Endothelial cell of umbilical vein (primary cell): ENCODE measurements at regions not wholly inside any gene's neighbourhood (a gene's known extent, or its start where the extent isn't known, plus 50 kb on each side); places are given as distances from the start of the nearest gene placed in this dataset.

ENCODE experiments used
- BruUV-seq: library from RNA; stranded (reverse); fragments of 400-500 nt; replicated peaks from 2 replicates; lab custom pipeline; 2021; lab: Mats Ljungman, UMichigan
- CTCF ChIA-PET: fragments of 300-600, 350-600 bp; sonication (Branson Sonifier 250); formaldehyde crosslinking; loops from one replicate; lab custom pipeline; 2021; ENCODE audit warnings: antibody characterized with exemption, inconsistent platforms; lab: Charles Lee
- POLR2A ChIA-PET: fragments of 300-600, 350-600 bp; sonication (Branson Sonifier 250); formaldehyde crosslinking; loops from one replicate; lab custom pipeline; 2021; ENCODE audit warnings: antibody characterized with exemption, inconsistent platforms; lab: Charles Lee
- DNase-seq: peaks from one replicate; pipeline ENCODE4 v3.0.0-alpha.2; 2011; ENCODE audit warnings: low read depth, low spot score
- FAIRE-seq: peaks from 2 replicates; lab custom pipeline; 2011; peaks lifted over from hg19 to GRCh38; lab: Jason Lieb, UNC
- H2AFZ ChIP-seq: 2 replicates; pipeline ENCODE4 v1.6.0; 2012; ENCODE audit warnings: low read depth, low read length, control low read depth, inconsistent platforms
- H3K27ac ChIP-seq: 2 replicates; pipeline ENCODE4 v1.5.1; 2011; ENCODE audit warnings: low read depth, mild to moderate bottlenecking, control low read depth, low read length, moderate library complexity; ENCODE audit not compliant: insufficient read depth
- H3K27me3 ChIP-seq, 2 experiments: 2 replicates each; pipeline versions ENCODE4 v1.6.0 to v1.6.1; 2011; ENCODE audit warnings: low read length in 2 of 2, mixed read lengths in 1 of 2; ENCODE audit not compliant: control insufficient read depth in 2 of 2, insufficient read depth in 2 of 2
- H3K36me3 ChIP-seq, 2 experiments: 2 replicates in 1 of 2; 3 replicates in 1 of 2; pipeline ENCODE4 v1.5.1; 2011; ENCODE audit warnings: low read length in 2 of 2, mild to moderate bottlenecking in 1 of 2, moderate library complexity in 1 of 2; ENCODE audit not compliant: control insufficient read depth in 2 of 2, insufficient read depth in 2 of 2; ENCODE audit errors: extremely low read depth in 1 of 2
- H3K4me1 ChIP-seq: 3 replicates; pipeline ENCODE4 v1.5.1; 2011; ENCODE audit warnings: mild to moderate bottlenecking, low read length; ENCODE audit not compliant: control insufficient read depth, insufficient read depth; ENCODE audit errors: extremely low read depth
- H3K4me2 ChIP-seq: 2 replicates; pipeline ENCODE4 v1.6.1; 2011; ENCODE audit warnings: low read length, control low read depth, mixed read lengths; ENCODE audit not compliant: insufficient read depth
- H3K4me3 ChIP-seq, 3 experiments: fragments of 200-600 bp in 1 of 3; sonication (generic), shearing (Covaris generic) in 1 of 3; replicated peaks in 1 of 3; 2 replicates each; pipeline ENCODE4 v1.5.1; 2011 to 2016; ENCODE audit warnings: control low read depth in 3 of 3, low read length in 3 of 3, mild to moderate bottlenecking in 2 of 3, inconsistent platforms in 1 of 3, low read depth in 1 of 3, moderate library complexity in 1 of 3; ENCODE audit not compliant: insufficient read depth in 1 of 3
- H3K79me2 ChIP-seq: 2 replicates; pipeline ENCODE4 v1.6.0; 2012; ENCODE audit warnings: low read length, inconsistent platforms; ENCODE audit not compliant: control insufficient read depth, insufficient read depth
- H3K9ac ChIP-seq: replicated peaks from 2 replicates; pipeline ENCODE3; 2011; ENCODE audit warnings: low read length, control low read depth; ENCODE audit not compliant: insufficient read depth; ENCODE audit errors: extremely low read depth
- H3K9me1 ChIP-seq: replicated peaks from 3 replicates; pipeline ENCODE4 v1.6.0; 2011; ENCODE audit warnings: mild to moderate bottlenecking, low read length; ENCODE audit not compliant: control insufficient read depth, insufficient read depth; ENCODE audit errors: extremely low read depth
- H3K9me3 ChIP-seq: replicated peaks from 2 replicates; pipeline ENCODE4 v1.5.1; 2012; ENCODE audit warnings: low read length, inconsistent platforms; ENCODE audit not compliant: control insufficient read depth, insufficient read depth
- H4K20me1 ChIP-seq: replicated peaks from 2 replicates; pipeline ENCODE3; 2011; ENCODE audit warnings: mild to moderate bottlenecking, low read length; ENCODE audit not compliant: control insufficient read depth, insufficient read depth; ENCODE audit errors: extremely low read depth
- CTCF ChIP-seq, 2 donors: IDR thresholded peaks; 1 replicate in 1 of 2; 2 replicates in 1 of 2; pipeline ENCODE4 v1.5.1; 2011; ENCODE audit warnings: low read length in 2 of 2, mild to moderate bottlenecking in 2 of 2, moderate library complexity in 2 of 2, control low read depth in 1 of 2, inconsistent platforms in 1 of 2, low read depth in 1 of 2; ENCODE audit not compliant: insufficient read depth in 1 of 2; ENCODE audit errors: extremely low read depth in 1 of 2
- EZH2 ChIP-seq: IDR thresholded peaks from 2 replicates; pipeline ENCODE4 v1.6.1; 2012; ENCODE audit warnings: borderline replicate concordance, low read depth, mild to moderate bottlenecking, moderate library complexity, low read length, inconsistent platforms; ENCODE audit not compliant: severe bottlenecking
- FOS ChIP-seq: IDR thresholded peaks from 2 replicates; pipeline ENCODE4 v1.6.1; 2011; ENCODE audit warnings: mild to moderate bottlenecking, low read length, moderate library complexity, borderline replicate concordance; ENCODE audit not compliant: insufficient read depth
- GATA2 ChIP-seq: IDR thresholded peaks from 2 replicates; pipeline ENCODE4 v1.7.0; 2011; ENCODE audit warnings: low read depth, mild to moderate bottlenecking, moderate library complexity, mixed read lengths, low read length; ENCODE audit not compliant: insufficient read length, insufficient read depth
- JUN ChIP-seq: IDR thresholded peaks from 2 replicates; pipeline ENCODE4 v1.6.1; 2011; ENCODE audit warnings: borderline replicate concordance, low read depth; ENCODE audit not compliant: insufficient read length, insufficient read depth
- MAX ChIP-seq: IDR thresholded peaks from 2 replicates; pipeline ENCODE4 v1.6.1; 2011; ENCODE audit not compliant: insufficient read depth, insufficient read length
- MYC ChIP-seq: IDR thresholded peaks from one replicate; pipeline ENCODE4 v1.6.1; 2011; ENCODE audit warnings: mild to moderate bottlenecking, low read depth, low read length
- POLR2A ChIP-seq: IDR thresholded peaks from 2 replicates; pipeline ENCODE4 v1.6.1; 2012; ENCODE audit warnings: low read depth, mild to moderate bottlenecking, control low read depth, low read length
- POLR2AphosphoS5 ChIP-seq: IDR thresholded peaks from 2 replicates; pipeline ENCODE4 v1.6.1; 2012; ENCODE audit warnings: low read depth, mild to moderate bottlenecking, control low read depth, low read length, moderate library complexity; ENCODE audit not compliant: insufficient read depth
- dilution Hi-C: fragments of 300-500 bp; cut with MboI; formaldehyde crosslinking; loops from one replicate; pipeline ENCODE4 v1.15.0; 2019; ENCODE audit warnings: low sequenced_read_pairs; ENCODE audit not compliant: extremely low pct_ligation_motif_present
- intact Hi-C: fragments of 100-400 bp; cut with micrococcal nuclease; formaldehyde crosslinking; loops from one replicate; pipeline ENCODE4 v1.10.0; 2022

- no peaks in the 10 kb centered on the region for H3K9me3 ChIP-seq
- TF ChIP-seq POLR2AphosphoS5 = no peak
- TF ChIP-seq EZH2 = no peak
- no peak for TF ChIP-seq CTCF (IDR thresholded peaks at IDR 0.05; ENCODE audit: extremely low read depth in 1 of 2, insufficient read depth in 1 of 2, low read depth in 1 of 2, low read length in 2 of 2)
- TF ChIP-seq JUN = no peak
- TF ChIP-seq MAX = no peak
- no peak for TF ChIP-seq FOS
- TF ChIP-seq MYC = no peak
- no peak for TF ChIP-seq POLR2A
- no peak for TF ChIP-seq GATA2
- no peak for DNase-seq
- H3K4me3 ChIP-seq = no peak overlapping the region
- H3K9me1 ChIP-seq = no peaks in the 10 kb centered on the region
- BruUV-seq = no TSS peak
- H2AFZ ChIP-seq = no peak overlapping the region
- ChIA-PET CTCF (interaction anchor here (1.0 to 1.5 kb wide), 3 partner anchors 11 to 800 kb away, joined by 3 to 4 read pairs (median 3); no protein-coding TSS in a partner anchor), POLR2A (no interaction called here)
- no peak overlapping the region for H3K4me2 ChIP-seq
- no peaks in the 10 kb centered on the region for H3K27me3 ChIP-seq
- H3K27ac ChIP-seq = no peak overlapping the region
- H3K79me2 ChIP-seq = no peaks in the 10 kb centered on the region
- H4K20me1 ChIP-seq = no peaks in the 10 kb centered on the region
- H3K36me3 ChIP-seq = no peaks in the 10 kb centered on the region
- dilution Hi-C loops = no loop called here
- no peak overlapping the region for H3K9ac ChIP-seq
- intact Hi-C loops = no loop called here
- no peak for FAIRE-seq
- H3K4me1 ChIP-seq = no peaks in the 10 kb centered on the region
Measured at GRCh38 chr12:58365087-58365390, 423.7 kb downstream of the ATP23 start.
